Endothelial cell of umbilical vein (primary cell): ENCODE measurements at regions not wholly inside any gene's neighbourhood (a gene's known extent, or its start where the extent isn't known, plus 50 kb on each side); places are given as distances from the start of the nearest gene placed in this dataset.

ENCODE experiments used
- CTCF ChIP-seq, 2 donors: IDR thresholded peaks; 1 replicate in 1 of 2; 2 replicates in 1 of 2; pipeline ENCODE4 v1.5.1; 2011; ENCODE audit warnings: low read length in 2 of 2, mild to moderate bottlenecking in 2 of 2, moderate library complexity in 2 of 2, control low read depth in 1 of 2, inconsistent platforms in 1 of 2, low read depth in 1 of 2; ENCODE audit not compliant: insufficient read depth in 1 of 2; ENCODE audit errors: extremely low read depth in 1 of 2
- EZH2 ChIP-seq: IDR thresholded peaks from 2 replicates; pipeline ENCODE4 v1.6.1; 2012; ENCODE audit warnings: borderline replicate concordance, low read depth, mild to moderate bottlenecking, moderate library complexity, low read length, inconsistent platforms; ENCODE audit not compliant: severe bottlenecking
- FOS ChIP-seq: IDR thresholded peaks from 2 replicates; pipeline ENCODE4 v1.6.1; 2011; ENCODE audit warnings: mild to moderate bottlenecking, low read length, moderate library complexity, borderline replicate concordance; ENCODE audit not compliant: insufficient read depth
- GATA2 ChIP-seq: IDR thresholded peaks from 2 replicates; pipeline ENCODE4 v1.7.0; 2011; ENCODE audit warnings: low read depth, mild to moderate bottlenecking, moderate library complexity, mixed read lengths, low read length; ENCODE audit not compliant: insufficient read length, insufficient read depth
- JUN ChIP-seq: IDR thresholded peaks from 2 replicates; pipeline ENCODE4 v1.6.1; 2011; ENCODE audit warnings: borderline replicate concordance, low read depth; ENCODE audit not compliant: insufficient read length, insufficient read depth
- MYC ChIP-seq: IDR thresholded peaks from one replicate; pipeline ENCODE4 v1.6.1; 2011; ENCODE audit warnings: mild to moderate bottlenecking, low read depth, low read length
- POLR2A ChIP-seq: IDR thresholded peaks from 2 replicates; pipeline ENCODE4 v1.6.1; 2012; ENCODE audit warnings: low read depth, mild to moderate bottlenecking, control low read depth, low read length
- POLR2AphosphoS5 ChIP-seq: IDR thresholded peaks from 2 replicates; pipeline ENCODE4 v1.6.1; 2012; ENCODE audit warnings: low read depth, mild to moderate bottlenecking, control low read depth, low read length, moderate library complexity; ENCODE audit not compliant: insufficient read depth

- TF ChIP-seq CTCF (IDR thresholded peaks at IDR 0.05; ENCODE audit: extremely low read depth in 1 of 2, insufficient read depth in 1 of 2, low read depth in 1 of 2, low read length in 2 of 2) (no peak), EZH2 (no peak), POLR2AphosphoS5 (no peak), FOS (no peak), MYC (no peak), POLR2A (no peak), GATA2 (no peak), JUN (no peak)
These were observed 200.0 kb upstream of the TOPAZ1 start for GRCh38 chr3:44041726-44042125.
